ENCODE measurements at regions not wholly inside any gene's neighbourhood (a gene's known extent, or its start where the extent isn't known, plus 50 kb on each side); places are given as distances from the start of the nearest gene placed in this dataset.
"Not testable (repeated sequence)": the region's sequence is repeated elsewhere in the genome, so short reads cannot be mapped to it uniquely, and the experiment has no call there.

DNA sequence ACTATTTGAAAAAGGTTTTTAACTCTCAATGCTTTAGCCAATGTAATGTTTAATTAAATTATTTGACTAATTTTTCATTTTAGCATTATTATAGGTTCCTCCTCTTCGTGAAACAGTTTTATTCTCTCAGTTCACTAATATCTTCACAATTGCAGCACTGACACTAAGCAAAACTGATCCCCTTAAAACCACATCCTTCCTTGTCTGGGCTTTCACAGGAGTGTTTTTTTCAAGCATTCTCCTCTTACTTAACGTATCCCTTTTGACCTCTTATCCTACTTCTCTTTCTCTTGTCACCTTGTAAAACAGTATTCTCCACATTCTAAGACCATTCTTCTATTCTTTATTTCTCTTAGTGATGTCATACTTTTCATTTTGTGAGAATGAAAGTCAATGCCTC is 112.8 kb downstream of the DSC3 start:
- no peak for DNase-seq

GRCh38 chr18:30929065-30929464 is 113.5 kb downstream of the DSC3 start:
- no peak for DNase-seq

- DNase-seq, result no peak
These were observed 114.9 kb downstream of the DSC3 start for GRCh38 chr18:30927517-30928075.

DNA sequence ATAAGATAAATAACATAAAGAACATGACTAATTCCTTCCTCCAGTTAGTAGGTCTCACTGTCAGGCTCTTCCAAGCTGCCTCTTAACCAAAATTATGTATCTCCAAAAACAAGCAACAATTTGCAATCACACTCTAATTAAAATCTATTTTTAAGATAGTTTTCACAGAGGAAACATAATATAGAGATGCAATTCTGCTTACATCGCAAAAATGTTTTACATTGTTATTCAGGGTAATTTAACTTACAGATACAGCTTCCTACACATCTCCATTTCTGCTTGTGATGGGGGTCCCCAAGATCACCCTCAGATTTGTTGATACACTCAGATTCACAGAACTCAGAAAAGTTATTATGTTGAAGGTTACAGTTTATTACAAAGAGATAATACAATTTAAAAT is 115.5 kb downstream of the DSC3 start:
- DNase-seq, result no peak

DNA sequence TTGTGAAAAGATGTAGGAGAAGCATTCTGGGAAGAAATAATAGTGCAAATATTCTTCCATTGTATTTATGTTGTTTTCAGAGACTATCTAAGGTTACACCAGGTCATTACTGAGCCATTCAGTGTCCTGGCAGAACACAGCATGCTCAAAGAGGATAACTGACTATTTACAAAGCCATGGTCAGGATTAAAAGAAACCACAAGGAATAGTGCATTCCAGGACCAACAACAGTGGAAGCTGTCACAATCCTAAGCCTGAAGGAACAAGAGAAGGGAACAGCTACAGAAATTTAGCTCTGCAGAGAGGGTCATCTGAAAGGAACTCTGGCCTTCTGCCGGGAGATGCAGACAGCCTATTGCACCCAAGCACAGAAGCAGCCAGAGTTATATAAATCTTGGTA is 116.7 kb downstream of the DSC3 start:
- DNase-seq, result no peak

- no peak for DNase-seq
These were observed 121.8 kb downstream of the DSC3 start for GRCh38 chr18:30920757-30921156.

- DNase-seq, result no peak
These were observed 122.2 kb downstream of the DSC3 start for GRCh38 chr18:30920351-30920750.

- no peak for DNase-seq
These were observed 124.9 kb downstream of the DSC3 start for GRCh38 chr18:30917651-30918050.

- DNase-seq, result no peak
These were observed 127.1 kb downstream of the DSC3 start for GRCh38 chr18:30915336-30915988.

DNA sequence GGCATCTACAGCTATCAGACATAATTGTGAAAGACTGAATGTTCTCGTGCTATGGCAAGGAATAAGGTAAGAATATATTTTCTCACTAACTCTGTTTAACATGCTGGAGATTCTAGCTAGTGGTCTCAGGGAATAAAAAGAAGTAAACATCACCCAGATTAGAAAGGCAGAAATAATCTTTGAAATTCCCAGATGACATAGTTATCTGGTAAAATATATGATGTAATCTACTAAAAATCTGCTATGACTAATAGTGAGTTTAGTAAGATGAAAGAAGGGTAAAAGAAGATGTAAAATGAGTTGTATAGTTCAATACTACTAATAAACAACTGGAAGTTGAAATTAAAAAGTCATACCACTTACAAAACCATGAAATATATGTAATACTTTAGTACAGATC is 134.2 kb downstream of the DSC3 start:
- DNase-seq, result no peak

DNA sequence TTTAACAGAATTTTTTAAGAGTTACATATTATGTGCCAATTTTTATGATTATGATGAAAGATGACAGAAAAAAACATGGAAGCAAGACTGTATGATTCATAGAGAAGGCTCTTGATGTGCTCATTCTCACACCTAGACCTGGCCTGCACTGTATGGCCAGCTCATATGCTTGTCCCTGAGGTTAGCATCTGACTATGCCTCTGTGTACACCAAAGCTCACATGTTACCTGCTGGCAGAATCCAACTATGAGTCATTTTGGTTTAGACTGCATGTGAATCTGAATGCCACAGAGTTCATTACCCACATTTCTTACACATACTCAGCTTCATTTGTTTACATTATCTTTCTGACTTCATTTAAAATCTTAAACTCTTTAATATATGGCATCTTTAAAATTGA is 139.0 kb downstream of the DSC3 start:
- no peak for DNase-seq

GRCh38 chr18:30889519-30890301 is 152.8 kb downstream of the DSC3 start:
- no peak for DNase-seq

DNA sequence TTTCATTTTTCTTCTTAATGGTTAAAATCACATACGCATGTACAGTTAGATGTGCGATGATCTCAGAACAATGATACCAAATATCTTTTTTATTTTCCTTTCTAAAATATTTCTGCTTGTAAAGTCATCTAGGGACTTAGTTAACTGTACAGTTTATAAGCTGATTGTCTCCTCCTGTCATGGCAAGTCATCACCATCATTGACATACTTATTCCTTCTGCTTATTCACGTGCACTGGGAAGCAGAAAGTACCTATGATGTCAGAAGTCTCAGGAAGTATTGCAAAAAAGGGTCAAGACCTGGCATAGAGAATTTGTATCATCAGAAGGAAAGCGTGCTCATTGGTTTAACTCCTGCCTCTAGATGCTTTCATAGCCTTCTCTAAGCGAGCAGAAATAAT is 154.2 kb downstream of the DSC3 start:
- DNase-seq, result no peak

GRCh38 chr18:30886998-30887397 is 155.5 kb downstream of the DSC3 start:
- DNase-seq, result no peak

DNA sequence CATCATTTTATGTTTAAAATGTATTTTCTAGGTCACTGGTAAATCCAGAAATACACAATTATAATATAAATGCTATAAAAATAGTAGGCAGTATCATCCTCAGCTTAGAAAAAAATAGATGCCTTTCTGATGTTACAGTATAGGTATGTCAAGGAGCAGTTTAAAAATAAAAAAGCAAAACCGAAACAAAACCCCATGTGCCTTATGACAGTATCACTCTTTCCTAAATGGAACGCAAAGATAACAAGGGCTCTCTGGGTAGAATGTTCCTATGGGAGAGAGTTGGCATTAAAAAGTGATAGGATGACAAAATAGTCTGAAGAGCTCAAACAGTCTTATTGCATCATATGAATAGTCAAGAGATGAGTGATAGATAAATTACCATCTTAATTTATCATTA is 172.1 kb downstream of the DSC3 start:
- no peak for DNase-seq

- DNase-seq, result no peak
These were observed 179.6 kb downstream of the DSC3 start for GRCh38 chr18:30862900-30863299.

GRCh38 chr18:30860741-30861140 is 181.8 kb downstream of the DSC3 start:
- DNase-seq, result no peak

- no peak for DNase-seq
These were observed 183.5 kb downstream of the DSC3 start for GRCh38 chr18:30859036-30859435.

DNA sequence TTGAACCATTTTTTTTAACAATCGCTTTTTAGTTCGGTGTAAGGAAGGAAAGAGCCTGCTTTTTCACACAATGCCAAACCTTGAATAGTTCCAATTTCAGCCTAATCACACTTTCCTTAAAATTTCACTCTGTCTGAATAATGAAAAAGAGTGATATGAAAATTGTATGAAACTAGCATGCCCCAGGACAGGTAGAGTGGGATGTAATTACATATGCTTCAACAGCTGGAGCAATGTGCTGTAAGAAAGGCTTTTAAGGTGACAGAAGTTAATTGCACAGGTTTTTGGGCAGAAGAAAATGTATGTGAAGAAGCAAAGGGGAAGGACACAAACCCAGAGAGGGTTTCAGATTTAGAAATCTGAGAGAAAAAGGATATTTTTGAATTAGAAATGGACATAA is 184.0 kb downstream of the DSC3 start:
- DNase-seq, result no peak

- DNase-seq, result no peak
These were observed 186.8 kb downstream of the DSC3 start for GRCh38 chr18:30855762-30856161.

DNA sequence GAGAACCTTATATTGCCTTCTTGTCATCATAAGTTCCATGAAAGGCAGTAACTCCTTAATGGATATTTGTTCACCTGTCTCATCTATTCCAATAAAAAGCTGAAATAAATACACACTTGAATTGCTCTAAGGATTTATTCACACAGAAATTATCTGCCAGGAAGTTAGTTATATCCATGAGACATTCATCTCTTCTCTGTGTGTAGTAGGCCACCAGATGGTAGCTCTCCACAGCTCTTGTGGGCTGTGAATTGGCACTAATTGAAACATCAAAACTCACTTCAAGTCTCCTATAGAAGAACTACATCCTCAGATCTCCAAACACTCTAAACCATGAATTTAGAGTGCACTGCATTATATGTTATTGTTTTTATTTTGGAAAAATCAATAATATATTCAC is 189.6 kb downstream of the DSC3 start:
- no peak for DNase-seq

DNA sequence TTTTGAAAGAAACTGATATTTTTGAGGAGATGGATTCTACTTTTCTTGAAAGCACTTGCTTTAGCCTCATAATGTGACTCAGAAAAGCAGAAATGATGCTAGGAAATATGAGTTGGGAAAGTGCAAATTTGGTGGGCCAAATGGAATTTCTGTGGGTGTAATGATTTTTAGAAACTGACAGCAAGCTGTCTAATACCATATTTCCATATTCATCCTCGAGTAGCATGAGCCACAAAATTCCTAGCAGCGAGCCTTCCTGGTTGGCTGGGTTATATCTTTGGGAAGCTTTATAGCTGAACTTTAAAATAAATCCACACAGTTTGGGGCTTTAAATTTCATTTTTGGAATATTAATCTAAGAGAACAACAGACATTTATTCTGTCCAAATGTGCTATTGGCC is 190.0 kb downstream of the DSC3 start:
- DNase-seq, result no peak

- not testable (repeated sequence) for DNase-seq
These were observed 203.4 kb downstream of the DSC3 start for GRCh38 chr18:30839056-30839561.

DNA sequence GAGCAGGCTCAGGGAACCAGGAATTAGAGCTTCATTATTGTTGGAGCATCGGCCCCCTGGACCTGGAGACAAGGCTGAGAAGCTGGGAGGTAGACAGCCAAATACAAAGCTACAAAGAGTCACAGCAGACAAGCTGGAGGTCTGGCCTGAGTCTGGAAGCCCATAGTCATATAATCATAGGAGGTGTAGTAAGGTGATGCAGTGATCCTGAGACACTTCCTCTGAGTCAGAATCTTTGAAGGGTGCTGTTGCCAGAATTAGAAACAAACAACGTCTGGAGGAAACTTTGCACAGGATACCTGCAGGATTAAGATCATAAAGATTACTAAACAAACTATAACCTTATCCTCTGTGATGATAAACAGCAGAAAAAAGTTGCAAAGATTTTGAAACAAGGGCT is 213.8 kb downstream of the DSC3 start:
- DNase-seq, result no peak

Data from CD4-positive, alpha-beta T cell treated with Interleukin-15 for 1 hour (primary cell).